Esophagus muscularis mucosa (tissue), 4 donors: ENCODE measurements at regions not wholly inside any gene's neighbourhood (a gene's known extent, or its start where the extent isn't known, plus 50 kb on each side); places are given as distances from the start of the nearest gene placed in this dataset.

Experiments used
- EP300 ChIP-seq: sonication (generic); formaldehyde crosslinking; IDR thresholded peaks from one replicate; pipeline ENCODE4 v1.6.1; 2017; ENCODE audit warnings: antibody characterized with exemption
- POLR2A ChIP-seq: fragments of 450-650 bp; IDR thresholded peaks from one replicate; pipeline ENCODE4 v1.6.1; 2017; ENCODE audit warnings: antibody characterized with exemption, moderate library complexity, mild to moderate bottlenecking, low read depth
- POLR2AphosphoS5 ChIP-seq, 2 donors: sonication (generic); formaldehyde crosslinking; IDR thresholded peaks; one replicate each; pipeline ENCODE4 v1.6.1; 2017; ENCODE audit warnings: antibody characterized with exemption in 2 of 2
- TF ChIP-seq, protein P1 (sequence below), 3 experiments: fragments of 200-600 bp in 2 of 3; fragments of 450-650 bp in 1 of 3; sonication (generic) in 2 of 3; IDR thresholded peaks; one replicate each; pipeline ENCODE4 v1.5.1; 2017 to 2019; ENCODE audit warnings: antibody characterized with exemption in 3 of 3, mild to moderate bottlenecking in 2 of 3, moderate library complexity in 1 of 3

DNA sequence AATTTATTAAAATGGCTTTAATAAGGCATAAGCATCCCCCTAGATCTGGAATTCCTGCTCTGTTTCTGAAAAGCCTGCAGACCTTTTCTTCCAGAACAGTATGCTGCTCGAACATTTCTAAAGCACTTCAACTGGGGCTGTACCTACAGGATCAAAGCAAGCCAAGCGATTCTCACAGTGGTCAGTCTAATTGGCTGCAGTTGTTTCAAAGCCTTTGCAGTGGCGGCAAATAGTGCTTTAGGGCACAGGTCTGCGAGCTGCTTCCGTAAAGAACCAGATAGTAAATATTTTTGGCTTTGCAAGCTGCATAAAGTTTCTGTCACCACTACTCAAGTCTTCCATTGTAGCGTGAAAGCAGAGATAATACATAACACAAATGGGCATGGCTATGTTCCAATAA lies 88.9 kb upstream of the FBXL4 start:
- TF ChIP-seq POLR2A (no peak), EP300 (no peak), POLR2AphosphoS5 (IDR thresholded peaks at IDR 0.05) (no peak)
- TF ChIP-seq, protein P1, sequence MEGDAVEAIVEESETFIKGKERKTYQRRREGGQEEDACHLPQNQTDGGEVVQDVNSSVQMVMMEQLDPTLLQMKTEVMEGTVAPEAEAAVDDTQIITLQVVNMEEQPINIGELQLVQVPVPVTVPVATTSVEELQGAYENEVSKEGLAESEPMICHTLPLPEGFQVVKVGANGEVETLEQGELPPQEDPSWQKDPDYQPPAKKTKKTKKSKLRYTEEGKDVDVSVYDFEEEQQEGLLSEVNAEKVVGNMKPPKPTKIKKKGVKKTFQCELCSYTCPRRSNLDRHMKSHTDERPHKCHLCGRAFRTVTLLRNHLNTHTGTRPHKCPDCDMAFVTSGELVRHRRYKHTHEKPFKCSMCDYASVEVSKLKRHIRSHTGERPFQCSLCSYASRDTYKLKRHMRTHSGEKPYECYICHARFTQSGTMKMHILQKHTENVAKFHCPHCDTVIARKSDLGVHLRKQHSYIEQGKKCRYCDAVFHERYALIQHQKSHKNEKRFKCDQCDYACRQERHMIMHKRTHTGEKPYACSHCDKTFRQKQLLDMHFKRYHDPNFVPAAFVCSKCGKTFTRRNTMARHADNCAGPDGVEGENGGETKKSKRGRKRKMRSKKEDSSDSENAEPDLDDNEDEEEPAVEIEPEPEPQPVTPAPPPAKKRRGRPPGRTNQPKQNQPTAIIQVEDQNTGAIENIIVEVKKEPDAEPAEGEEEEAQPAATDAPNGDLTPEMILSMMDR (IDR thresholded peaks at IDR 0.05) = no peak
